ENCODE measurements at regions not wholly inside any gene's neighbourhood (a gene's known extent, or its start where the extent isn't known, plus 50 kb on each side); places are given as distances from the start of the nearest gene placed in this dataset.

DNA sequence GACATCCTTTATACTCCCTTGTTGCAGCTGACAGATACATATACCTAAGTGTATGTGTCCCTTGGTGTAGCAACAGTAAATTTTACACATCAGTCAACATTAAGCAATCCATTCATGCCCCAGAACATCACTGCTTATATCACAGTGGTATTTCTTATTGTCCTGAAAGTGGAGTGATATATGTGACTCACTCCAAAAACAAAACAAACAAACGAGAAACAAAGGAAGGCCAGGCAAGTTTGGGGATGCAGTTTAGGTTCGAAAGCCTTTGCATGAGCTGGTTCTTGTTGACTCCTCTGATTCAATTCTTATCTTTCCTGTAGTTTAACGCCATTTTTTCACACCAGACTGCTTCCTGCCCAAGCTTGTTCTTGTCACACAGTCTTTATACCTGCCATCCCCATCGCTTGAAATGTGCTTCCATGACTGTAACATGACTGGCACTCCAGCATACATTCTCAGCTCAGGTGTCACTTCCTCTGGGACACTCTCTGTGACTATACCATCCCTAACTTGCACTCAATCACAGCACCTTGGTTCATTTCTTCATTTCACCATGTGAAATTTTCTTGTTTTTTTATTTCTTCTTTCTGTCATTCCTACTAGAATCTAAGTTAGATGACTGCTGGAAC lies 125.0 kb upstream of the TSHZ2 start:
- no peak overlapping the region for H3K4me3 ChIP-seq
- TF ChIP-seq, protein P1, sequence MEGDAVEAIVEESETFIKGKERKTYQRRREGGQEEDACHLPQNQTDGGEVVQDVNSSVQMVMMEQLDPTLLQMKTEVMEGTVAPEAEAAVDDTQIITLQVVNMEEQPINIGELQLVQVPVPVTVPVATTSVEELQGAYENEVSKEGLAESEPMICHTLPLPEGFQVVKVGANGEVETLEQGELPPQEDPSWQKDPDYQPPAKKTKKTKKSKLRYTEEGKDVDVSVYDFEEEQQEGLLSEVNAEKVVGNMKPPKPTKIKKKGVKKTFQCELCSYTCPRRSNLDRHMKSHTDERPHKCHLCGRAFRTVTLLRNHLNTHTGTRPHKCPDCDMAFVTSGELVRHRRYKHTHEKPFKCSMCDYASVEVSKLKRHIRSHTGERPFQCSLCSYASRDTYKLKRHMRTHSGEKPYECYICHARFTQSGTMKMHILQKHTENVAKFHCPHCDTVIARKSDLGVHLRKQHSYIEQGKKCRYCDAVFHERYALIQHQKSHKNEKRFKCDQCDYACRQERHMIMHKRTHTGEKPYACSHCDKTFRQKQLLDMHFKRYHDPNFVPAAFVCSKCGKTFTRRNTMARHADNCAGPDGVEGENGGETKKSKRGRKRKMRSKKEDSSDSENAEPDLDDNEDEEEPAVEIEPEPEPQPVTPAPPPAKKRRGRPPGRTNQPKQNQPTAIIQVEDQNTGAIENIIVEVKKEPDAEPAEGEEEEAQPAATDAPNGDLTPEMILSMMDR (IDR thresholded peaks at IDR 0.05), result no peak
- H3K27ac ChIP-seq, result no peak overlapping the region
- intact Hi-C loops (cut with DNase I), result no loop called here
- H3K36me3 ChIP-seq, result no peaks in the 10 kb centered on the region
- no peak for DNase-seq (ENCODE audit: low spot score in 2 of 2)
- no peaks in the 10 kb centered on the region for H3K9me3 ChIP-seq
- H3K4me1 ChIP-seq, result no peaks in the 10 kb centered on the region
- H3K27me3 ChIP-seq, result no peaks in the 10 kb centered on the region

DNA sequence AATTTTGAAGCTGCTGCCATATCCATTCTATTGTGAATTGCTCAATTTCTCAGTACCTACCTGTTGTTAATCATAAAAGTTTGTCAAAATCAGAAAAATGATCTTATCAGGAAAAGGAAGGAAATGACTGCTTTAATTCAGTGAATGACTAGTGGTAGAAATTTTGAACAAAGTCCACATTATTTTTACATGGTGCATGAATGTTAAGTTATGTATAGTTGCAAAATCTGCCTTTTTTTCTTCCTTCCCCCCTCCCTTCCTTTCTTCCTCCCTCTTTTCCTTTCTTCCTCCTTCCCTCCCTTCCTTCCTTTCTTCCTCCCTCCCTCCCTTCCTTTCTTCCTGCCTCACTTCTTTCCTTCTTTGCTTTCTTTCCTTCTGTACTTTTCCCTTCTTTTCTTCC lies 127.1 kb upstream of the TSHZ2 start:
- TF ChIP-seq, protein P1 (IDR thresholded peaks at IDR 0.05), result no peak
- Histone ChIP-seq H3K27me3 (no peaks in the 10 kb centered on the region), H3K36me3 (no peaks in the 10 kb centered on the region), H3K27ac (no peak overlapping the region), H3K4me1 (no peaks in the 10 kb centered on the region), H3K9me3 (no peaks in the 10 kb centered on the region), H3K4me3 (no peak overlapping the region)
- no peak for DNase-seq (ENCODE audit: low spot score in 2 of 2)
- intact Hi-C loops (cut with DNase I), result no loop called here

DNA sequence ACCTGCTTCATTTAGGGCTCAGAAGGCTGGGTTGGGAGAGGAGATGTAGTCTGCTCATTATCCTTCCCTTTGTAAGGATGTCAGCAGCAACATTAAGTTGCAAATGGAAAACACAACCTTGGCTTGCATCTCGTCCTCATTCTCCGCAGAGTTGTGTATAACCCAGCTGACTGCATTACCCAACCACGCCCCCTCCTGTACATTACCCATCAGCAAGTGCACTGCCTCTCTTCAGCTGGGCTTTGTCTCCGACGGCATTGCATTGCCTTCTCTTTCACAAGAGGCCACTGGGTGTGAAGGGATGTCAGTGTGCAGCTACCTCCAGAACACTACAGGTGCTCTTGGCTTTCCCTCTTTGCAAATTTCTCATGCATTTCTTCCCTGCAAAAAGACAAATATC lies 128.7 kb upstream of the TSHZ2 start:
- no peak overlapping the region for H3K27ac ChIP-seq
- H3K36me3 ChIP-seq, result no peaks in the 10 kb centered on the region
- TF ChIP-seq, protein P1 (IDR thresholded peaks at IDR 0.05), result no peak
- DNase-seq (ENCODE audit: low spot score in 2 of 2), result no peak
- intact Hi-C loops (cut with DNase I), result no loop called here
- H3K27me3 ChIP-seq, result no peaks in the 10 kb centered on the region
- H3K4me1 ChIP-seq, result no peaks in the 10 kb centered on the region
- no peaks in the 10 kb centered on the region for H3K9me3 ChIP-seq
- H3K4me3 ChIP-seq, result no peak overlapping the region

DNA sequence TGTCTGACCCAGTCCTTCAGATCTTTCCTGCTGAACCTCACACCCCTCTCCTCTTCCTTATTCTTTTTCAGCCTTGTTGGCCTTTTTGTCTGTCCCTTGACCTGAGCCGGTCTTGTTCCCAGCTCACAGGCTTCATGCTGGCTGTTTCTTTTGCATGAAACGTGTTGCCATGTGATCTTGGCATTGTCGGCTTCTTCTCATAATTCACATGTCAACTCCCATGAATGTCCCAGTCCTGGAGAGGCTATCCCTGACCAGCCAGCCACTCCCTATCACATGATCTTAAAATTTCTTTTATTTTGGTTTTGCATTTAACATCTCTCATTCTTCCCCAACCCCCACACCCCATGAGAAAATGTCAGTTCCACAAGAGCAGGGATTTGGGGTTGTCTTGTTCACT lies 131.2 kb upstream of the TSHZ2 start:
- Histone ChIP-seq H3K36me3 (no peaks in the 10 kb centered on the region), H3K4me1 (no peaks in the 10 kb centered on the region), H3K4me3 (no peak overlapping the region), H3K27me3 (no peaks in the 10 kb centered on the region), H3K27ac (no peak overlapping the region), H3K9me3 (no peaks in the 10 kb centered on the region)
- DNase-seq (ENCODE audit: low spot score in 2 of 2), result no peak
- intact Hi-C loops (cut with DNase I), result no loop called here
- TF ChIP-seq, protein P1 (IDR thresholded peaks at IDR 0.05), result no peak

DNA sequence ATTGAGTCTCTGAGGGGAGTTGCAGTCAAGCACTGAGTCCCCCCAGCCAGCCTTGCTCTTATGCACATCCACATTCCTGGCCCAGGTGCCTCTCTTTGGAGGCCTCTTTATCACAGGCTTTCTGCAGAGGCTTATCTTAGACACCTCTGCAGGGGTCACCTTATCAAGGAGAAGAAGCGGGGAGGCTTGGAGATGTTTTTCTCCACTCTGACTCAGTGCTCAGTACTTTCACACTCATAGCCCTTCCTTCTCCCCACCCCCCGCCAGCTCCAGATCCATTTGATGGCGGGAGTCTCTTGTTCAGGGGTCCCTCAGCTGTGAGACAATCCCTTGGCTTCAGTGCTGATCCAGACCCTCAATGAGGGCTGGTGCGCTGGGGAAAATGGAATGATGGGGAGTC lies 132.1 kb upstream of the TSHZ2 start:
- no peak overlapping the region for H3K27ac ChIP-seq

More for the DNA sequence above, 132.1 kb upstream of the TSHZ2 start:
- H3K9me3 ChIP-seq, result no peaks in the 10 kb centered on the region
- no peak overlapping the region for H3K4me3 ChIP-seq
- no peaks in the 10 kb centered on the region for H3K27me3 ChIP-seq
- H3K4me1 ChIP-seq, result no peaks in the 10 kb centered on the region
- H3K36me3 ChIP-seq, result no peaks in the 10 kb centered on the region
- DNase-seq (ENCODE audit: low spot score in 2 of 2), result no peak
- intact Hi-C loops (cut with DNase I), result no loop called here
- TF ChIP-seq, protein P1 (IDR thresholded peaks at IDR 0.05), result no peak

All from ascending aorta (tissue), 2 donors.